CD4-positive, alpha-beta T cell treated with Interleukin-1 beta for 1 hour (primary cell): ENCODE measurements at regions not wholly inside any gene's neighbourhood (a gene's known extent, or its start where the extent isn't known, plus 50 kb on each side); places are given as distances from the start of the nearest gene placed in this dataset.

Experiments
- DNase-seq, 2 donors: peaks; one replicate each; pipeline ENCODE4 v3.0.0-alpha.2; 2020 to 2022

- no peak for DNase-seq
Observed at GRCh38 chr21:20302084-20302483, 696.1 kb upstream of the NCAM2 start.

GRCh38 chr21:20306836-20307235 lies 691.4 kb upstream of the NCAM2 start:
- no peak for DNase-seq

GRCh38 chr21:20308586-20309315 lies 689.5 kb upstream of the NCAM2 start:
- no peak for DNase-seq

DNA sequence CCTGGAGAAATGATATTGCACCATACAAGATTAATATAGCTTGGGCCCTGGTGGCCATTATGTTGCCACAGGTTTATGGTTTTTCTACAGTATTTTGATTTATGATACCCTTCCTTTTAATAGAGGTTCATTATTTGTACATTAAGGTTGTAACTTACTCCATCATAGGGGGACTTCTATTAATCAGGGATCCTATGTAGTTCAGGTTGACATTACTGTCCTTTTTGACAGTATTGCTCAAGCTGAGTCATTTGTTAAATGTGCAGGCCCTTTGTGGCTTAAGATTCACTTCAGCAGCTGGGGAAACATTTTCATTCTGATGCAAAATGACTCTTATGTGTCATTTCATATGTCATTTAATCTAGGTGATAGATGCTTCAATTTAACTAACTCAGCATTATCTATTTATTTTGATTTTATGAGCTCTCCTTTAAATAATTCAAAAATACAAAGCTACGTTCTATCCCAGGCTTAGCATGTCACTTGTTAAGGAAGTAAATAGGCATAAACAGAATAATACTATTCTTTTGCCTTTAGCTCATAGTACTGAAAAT lies 686.9 kb upstream of the NCAM2 start:
- no peak for DNase-seq

DNA sequence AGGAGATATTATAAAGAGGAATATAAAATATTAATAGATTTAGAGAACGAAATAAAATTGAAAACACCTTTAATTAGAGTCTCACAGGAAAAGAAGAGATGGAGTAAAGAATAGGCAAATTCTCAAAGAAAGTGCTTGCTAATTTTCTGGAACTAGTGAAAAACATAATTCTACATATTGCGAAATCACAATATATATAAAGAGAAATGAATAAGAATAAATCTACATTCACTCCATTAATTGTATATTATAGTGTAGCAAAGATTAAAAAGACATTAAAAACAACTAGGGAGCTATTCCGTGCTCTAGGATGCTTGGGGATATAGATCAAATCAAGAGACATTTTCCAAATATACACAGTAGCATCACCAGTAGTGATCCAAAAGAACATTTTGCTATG lies 685.2 kb upstream of the NCAM2 start:
- DNase-seq, result no peak

- no peak for DNase-seq
Observed at GRCh38 chr21:20315042-20315441, 683.2 kb upstream of the NCAM2 start.

- DNase-seq, result no peak
Observed at GRCh38 chr21:20329636-20330035, 668.6 kb upstream of the NCAM2 start.

- no peak for DNase-seq
Observed at GRCh38 chr21:20330652-20331051, 667.6 kb upstream of the NCAM2 start.

DNA sequence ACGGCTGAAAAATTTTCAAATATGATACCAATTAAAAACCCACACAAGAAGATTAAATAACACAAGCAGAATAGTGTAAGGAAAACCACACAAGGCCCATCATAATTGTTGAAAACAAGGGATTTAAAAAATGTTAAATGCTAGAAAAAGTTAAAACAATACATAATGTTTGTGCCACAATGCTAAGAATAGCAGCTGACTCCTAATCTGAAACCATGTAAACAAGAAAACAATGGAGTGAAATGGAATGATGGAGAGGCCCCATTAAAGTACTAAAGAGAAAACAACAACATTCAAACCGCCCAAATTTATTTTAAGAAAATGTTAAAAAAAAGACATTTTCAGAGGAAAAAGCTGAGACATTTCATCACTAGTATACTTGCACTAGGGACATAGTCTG lies 663.6 kb upstream of the NCAM2 start:
- DNase-seq, result no peak

GRCh38 chr21:20341431-20341830 lies 656.8 kb upstream of the NCAM2 start:
- no peak for DNase-seq

DNA sequence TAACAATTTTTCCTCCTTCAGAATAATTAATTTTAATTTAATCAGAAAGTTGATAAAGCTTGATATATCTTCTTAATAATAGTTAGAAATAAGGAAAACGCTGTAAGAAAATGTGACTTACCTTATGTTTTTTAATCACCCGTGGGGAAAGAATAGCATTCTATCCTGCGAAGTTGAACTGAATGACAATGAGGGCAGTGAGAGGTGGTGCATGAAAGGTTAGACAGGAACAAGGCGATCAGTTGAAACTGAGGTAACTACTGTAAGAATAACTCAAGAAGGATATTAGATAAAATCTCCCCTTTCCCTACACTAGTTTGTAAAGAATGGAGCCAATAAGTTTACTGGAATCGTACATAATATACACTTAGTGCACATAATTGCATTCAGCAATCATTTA lies 655.0 kb upstream of the NCAM2 start:
- DNase-seq, result no peak

DNA sequence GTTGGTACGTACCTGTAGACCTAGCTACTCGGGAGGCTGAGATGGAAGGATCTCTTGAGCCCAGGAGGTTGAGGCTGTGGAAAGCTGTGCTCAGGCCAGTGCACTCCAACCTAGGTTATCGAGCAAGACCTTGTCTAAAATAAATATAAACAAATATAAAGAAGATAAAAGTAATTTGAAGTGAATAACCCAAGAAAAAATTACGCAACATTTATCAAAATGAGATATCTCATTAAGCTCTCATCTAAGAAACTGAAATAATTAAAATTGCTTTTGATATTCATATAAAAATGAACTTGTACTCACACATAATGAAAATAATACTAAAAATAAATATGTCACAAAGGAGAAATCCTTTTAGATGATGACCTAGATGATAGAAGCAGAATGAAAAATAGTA lies 647.1 kb upstream of the NCAM2 start:
- DNase-seq, result no peak

- no peak for DNase-seq
Observed at GRCh38 chr21:20353351-20353750, 644.9 kb upstream of the NCAM2 start.

- no peak for DNase-seq
Observed at GRCh38 chr21:20373031-20373430, 625.2 kb upstream of the NCAM2 start.

DNA sequence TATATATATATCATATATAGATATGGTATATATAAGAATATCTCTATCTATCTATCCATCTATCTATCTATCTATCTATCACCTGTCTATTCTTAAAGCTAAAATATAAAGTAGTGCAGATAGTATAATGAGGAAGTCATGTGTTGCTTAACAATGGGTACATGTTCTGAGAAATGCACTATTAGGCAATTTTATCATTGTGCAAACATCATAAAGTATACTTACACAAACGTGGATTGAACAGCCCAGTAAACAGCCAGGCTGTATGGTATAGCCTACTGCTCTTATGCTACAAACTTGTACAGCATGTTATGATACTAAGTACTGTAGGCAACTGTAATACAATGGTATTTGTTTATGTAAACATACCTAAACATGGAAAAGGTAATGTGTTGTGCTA lies 621.0 kb upstream of the NCAM2 start:
- no peak for DNase-seq

DNA sequence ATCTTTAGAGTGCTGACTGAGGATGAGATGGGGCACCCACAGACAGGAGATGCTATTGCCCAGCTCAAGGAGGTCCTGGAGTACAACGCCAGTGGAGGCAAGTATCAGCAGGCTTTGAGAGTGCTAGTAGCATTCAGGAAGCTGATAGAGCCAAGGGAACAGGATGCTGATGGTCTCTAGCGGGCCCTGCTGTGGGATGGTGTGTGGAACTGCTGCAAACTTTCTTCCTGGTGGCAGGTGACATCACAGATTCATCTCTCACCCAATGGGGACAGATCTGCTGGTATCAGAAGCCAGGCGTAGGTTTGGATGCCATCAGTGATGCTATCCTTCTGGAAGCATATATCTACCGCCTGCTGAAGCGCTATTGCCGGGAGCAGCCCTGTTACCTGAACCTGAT lies 609.8 kb upstream of the NCAM2 start:
- DNase-seq, result no peak

DNA sequence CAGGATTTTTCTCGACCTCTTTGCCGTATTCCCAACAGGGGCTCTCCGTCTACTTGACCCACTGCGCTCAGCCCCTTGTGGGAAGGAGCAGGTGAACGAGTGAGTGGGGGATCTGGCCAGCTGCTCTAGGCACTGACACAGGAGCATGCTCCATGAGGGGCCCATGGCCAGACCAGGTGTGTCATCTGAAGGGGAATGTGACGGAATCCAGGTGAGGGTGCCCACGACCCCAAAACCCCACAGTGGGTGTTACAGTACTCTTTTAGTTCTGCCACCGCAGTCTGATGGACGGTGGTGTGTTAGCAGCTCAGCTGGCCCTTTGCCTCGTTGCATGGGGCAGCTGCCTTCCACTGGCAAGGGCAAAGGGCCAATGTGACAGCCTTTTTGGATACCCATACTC lies 601.4 kb upstream of the NCAM2 start:
- DNase-seq, result no peak

- no peak for DNase-seq
Observed at GRCh38 chr21:20404915-20405314, 593.3 kb upstream of the NCAM2 start.

DNA sequence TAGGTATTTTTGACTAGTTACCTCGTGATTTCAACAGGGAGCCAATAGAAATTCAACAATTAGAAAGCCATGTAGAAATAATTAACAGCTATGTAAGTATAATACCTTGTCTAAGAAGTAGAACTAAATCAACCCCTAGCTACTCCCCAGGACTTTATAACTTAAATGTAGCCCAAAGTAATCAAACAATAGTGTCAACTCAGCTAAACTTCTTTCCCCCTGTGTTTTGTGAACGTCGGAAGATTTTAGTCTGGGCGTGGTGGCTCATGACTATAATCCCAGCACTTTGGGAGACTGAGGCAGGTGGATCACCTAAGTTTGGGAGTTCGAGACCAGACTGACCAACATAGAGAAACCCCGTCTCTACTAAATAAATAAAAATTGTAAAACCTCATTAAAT lies 579.9 kb upstream of the NCAM2 start:
- no peak for DNase-seq

- no peak for DNase-seq
Observed at GRCh38 chr21:20419772-20420171, 578.4 kb upstream of the NCAM2 start.

GRCh38 chr21:20424943-20425342 lies 573.3 kb upstream of the NCAM2 start:
- no peak for DNase-seq

GRCh38 chr21:20425856-20426255 lies 572.4 kb upstream of the NCAM2 start:
- no peak for DNase-seq

DNA sequence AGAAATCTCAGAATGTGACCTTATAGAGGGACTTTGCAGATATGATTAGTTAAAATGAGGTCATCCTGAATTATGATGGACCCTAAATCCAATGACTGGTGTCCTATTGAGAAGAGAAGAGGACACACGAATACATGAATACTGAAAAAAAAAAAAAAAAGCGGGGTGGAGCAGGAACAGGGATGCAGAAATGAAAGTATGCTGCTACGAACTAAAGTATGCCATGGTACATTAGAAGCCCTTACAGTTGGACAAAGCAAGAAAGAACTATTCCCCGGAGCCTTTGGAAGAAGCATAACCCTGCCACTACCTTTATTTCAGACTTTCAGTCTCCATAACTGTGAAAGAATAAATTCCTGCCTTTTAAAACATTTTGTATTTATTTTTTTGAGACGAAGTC lies 557.9 kb upstream of the NCAM2 start:
- no peak for DNase-seq

- no peak for DNase-seq
Observed at GRCh38 chr21:20443558-20444155, 554.6 kb upstream of the NCAM2 start.

DNA sequence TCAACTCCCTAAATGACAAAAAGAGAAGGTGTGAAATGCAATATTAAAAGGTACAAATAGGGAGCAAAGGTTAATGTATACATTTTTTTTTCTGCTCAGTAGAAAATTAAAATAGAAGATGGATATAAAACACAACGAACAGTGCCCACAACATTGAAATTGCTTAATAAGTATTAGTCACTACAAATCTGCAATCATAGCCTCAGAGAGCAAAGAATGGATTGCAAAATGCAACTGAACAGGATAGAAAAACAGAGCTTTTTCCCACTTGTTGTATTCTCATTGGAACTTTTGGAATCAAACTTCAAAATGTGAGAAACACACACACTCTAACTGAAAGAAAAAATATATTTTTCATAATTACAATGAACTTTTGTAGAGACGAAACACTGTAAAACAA lies 552.2 kb upstream of the NCAM2 start:
- no peak for DNase-seq
